CD4-positive, alpha-beta T cell treated with Interleukin-12 subunit alpha and Interleukin-12 subunit beta, for 1 hour (primary cell): ENCODE measurements at regions not wholly inside any gene's neighbourhood (a gene's known extent, or its start where the extent isn't known, plus 50 kb on each side); places are given as distances from the start of the nearest gene placed in this dataset.

Experiments
- DNase-seq: peaks from one replicate; pipeline ENCODE4 v3.0.0-alpha.2; 2020

GRCh38 chr7:47724335-47724982, 142.5 kb upstream of the TNS3 start:
- DNase-seq = no peak

GRCh38 chr7:47722126-47722525, 140.2 kb upstream of the TNS3 start:
- DNase-seq = no peak

- DNase-seq = no peak
These were observed 139.8 kb upstream of the TNS3 start for GRCh38 chr7:47721670-47722069.

- no peak for DNase-seq
These were observed 139.0 kb upstream of the TNS3 start for GRCh38 chr7:47720907-47721244.

GRCh38 chr7:47720141-47720906, 138.4 kb upstream of the TNS3 start:
- DNase-seq = no peak

- DNase-seq = no peak
These were observed 137.8 kb upstream of the TNS3 start for GRCh38 chr7:47719675-47720074.

- DNase-seq = no peak
These were observed 133.7 kb upstream of the TNS3 start for GRCh38 chr7:47715631-47716068.

GRCh38 chr7:47714669-47715607, 133.0 kb upstream of the TNS3 start:
- DNase-seq = no peak

- DNase-seq = no peak
These were observed 131.7 kb upstream of the TNS3 start for GRCh38 chr7:47713595-47713994.

GRCh38 chr7:47712416-47712815, 130.5 kb upstream of the TNS3 start:
- DNase-seq = no peak

- no peak for DNase-seq
These were observed 129.9 kb upstream of the TNS3 start for GRCh38 chr7:47711776-47712175.

GRCh38 chr7:47710201-47710935, 128.5 kb upstream of the TNS3 start:
- no peak for DNase-seq

GRCh38 chr7:47709451-47709850, 127.5 kb upstream of the TNS3 start:
- DNase-seq = no peak

GRCh38 chr7:47709051-47709450, 127.1 kb upstream of the TNS3 start:
- no peak for DNase-seq

GRCh38 chr7:47707583-47707982, 125.7 kb upstream of the TNS3 start:
- no peak for DNase-seq

GRCh38 chr7:47704936-47705335, 123.0 kb upstream of the TNS3 start:
- no peak for DNase-seq

- no peak for DNase-seq
These were observed 120.2 kb upstream of the TNS3 start for GRCh38 chr7:47702080-47702479.

- DNase-seq = no peak
These were observed 116.5 kb upstream of the TNS3 start for GRCh38 chr7:47698386-47698785.

GRCh38 chr7:47697543-47697942, 115.6 kb upstream of the TNS3 start:
- no peak for DNase-seq

- DNase-seq = no peak
These were observed 114.3 kb upstream of the TNS3 start for GRCh38 chr7:47696152-47696710.

- no peak for DNase-seq
These were observed 111.3 kb upstream of the TNS3 start for GRCh38 chr7:47693216-47693615.

- DNase-seq = no peak
These were observed 110.1 kb upstream of the TNS3 start for GRCh38 chr7:47691988-47692387.
